OCI-LY3 (cell line): ENCODE measurements at regions not wholly inside any gene's neighbourhood (a gene's known extent, or its start where the extent isn't known, plus 50 kb on each side); places are given as distances from the start of the nearest gene placed in this dataset.

Experiments
- EZH2phosphoT487 ChIP-seq: fragments of 200-600 bp; shearing (Covaris generic); IDR thresholded peaks from 2 replicates; pipeline ENCODE4 v1.6.1; 2018; ENCODE audit warnings: antibody characterized with exemption, mixed run types, low read depth
- TF ChIP-seq, protein P1 (sequence below): fragments of 200-600, 300-600 bp; sonication (generic); IDR thresholded peaks from 2 replicates; pipeline ENCODE4 v1.5.1; 2014; ENCODE audit warnings: antibody characterized with exemption, low read length, low read depth

DNA sequence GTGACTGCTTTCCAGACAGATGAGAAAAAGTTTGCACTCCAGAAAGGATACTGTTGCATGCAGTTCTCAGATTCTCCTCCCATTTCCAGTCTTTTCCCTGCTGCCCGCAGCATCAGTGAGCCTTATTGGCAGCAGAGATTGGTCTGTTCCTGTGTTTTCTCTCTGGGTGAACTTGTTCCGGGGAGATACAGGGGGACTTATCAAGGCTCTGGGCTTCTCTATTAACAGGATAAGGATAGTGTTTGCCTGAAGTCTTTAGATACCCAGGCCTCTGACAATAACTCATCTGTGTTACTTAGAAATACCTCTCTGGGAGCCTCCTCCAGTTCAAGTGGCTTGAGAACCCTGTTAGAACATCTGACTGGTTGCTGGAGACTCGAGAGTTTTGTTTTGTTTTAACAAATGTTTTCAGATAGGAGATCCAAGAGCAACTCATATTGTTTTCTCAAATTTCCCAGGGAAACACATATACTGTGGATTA lies 154.7 kb downstream of the BLID start:
- TF ChIP-seq, protein P1, sequence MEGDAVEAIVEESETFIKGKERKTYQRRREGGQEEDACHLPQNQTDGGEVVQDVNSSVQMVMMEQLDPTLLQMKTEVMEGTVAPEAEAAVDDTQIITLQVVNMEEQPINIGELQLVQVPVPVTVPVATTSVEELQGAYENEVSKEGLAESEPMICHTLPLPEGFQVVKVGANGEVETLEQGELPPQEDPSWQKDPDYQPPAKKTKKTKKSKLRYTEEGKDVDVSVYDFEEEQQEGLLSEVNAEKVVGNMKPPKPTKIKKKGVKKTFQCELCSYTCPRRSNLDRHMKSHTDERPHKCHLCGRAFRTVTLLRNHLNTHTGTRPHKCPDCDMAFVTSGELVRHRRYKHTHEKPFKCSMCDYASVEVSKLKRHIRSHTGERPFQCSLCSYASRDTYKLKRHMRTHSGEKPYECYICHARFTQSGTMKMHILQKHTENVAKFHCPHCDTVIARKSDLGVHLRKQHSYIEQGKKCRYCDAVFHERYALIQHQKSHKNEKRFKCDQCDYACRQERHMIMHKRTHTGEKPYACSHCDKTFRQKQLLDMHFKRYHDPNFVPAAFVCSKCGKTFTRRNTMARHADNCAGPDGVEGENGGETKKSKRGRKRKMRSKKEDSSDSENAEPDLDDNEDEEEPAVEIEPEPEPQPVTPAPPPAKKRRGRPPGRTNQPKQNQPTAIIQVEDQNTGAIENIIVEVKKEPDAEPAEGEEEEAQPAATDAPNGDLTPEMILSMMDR: no peak
- no peak for TF ChIP-seq EZH2phosphoT487
